Mesodermal cell (in vitro differentiated cells): ENCODE measurements at regions not wholly inside any gene's neighbourhood (a gene's known extent, or its start where the extent isn't known, plus 50 kb on each side); places are given as distances from the start of the nearest gene placed in this dataset.

Experiments
- H3K27ac ChIP-seq: 2 replicates; pipeline ENCODE4 v1.7.0; 2013; ENCODE audit warnings: mild to moderate bottlenecking, low read depth, low read length, moderate library complexity; ENCODE audit not compliant: severe bottlenecking
- H3K36me3 ChIP-seq: 2 replicates; pipeline ENCODE4 v1.7.1; 2013; ENCODE audit warnings: mild to moderate bottlenecking, low read length, moderate library complexity; ENCODE audit not compliant: control insufficient read depth, insufficient read depth
- H3K4me1 ChIP-seq: one replicate; pipeline ENCODE4 v1.7.1; 2013; ENCODE audit warnings: mild to moderate bottlenecking, low read length; ENCODE audit not compliant: insufficient read depth, control insufficient read depth, poor library complexity, severe bottlenecking
- H3K4me3 ChIP-seq: 2 replicates; pipeline ENCODE4 v1.7.0; 2013; ENCODE audit warnings: low read length, control low read depth, mild to moderate bottlenecking; ENCODE audit not compliant: insufficient read depth, poor library complexity, severe bottlenecking; ENCODE audit errors: extremely low read depth
- H3K9me3 ChIP-seq: 2 replicates; pipeline ENCODE4 v1.7.1; 2013; ENCODE audit warnings: mild to moderate bottlenecking, low read length, moderate library complexity; ENCODE audit not compliant: control insufficient read depth
- WGBS, 2 experiments: methylation state at CpG; one replicate each; pipeline ENCODE4 v1.1.5; 2013; ENCODE audit warnings: missing lambda C conversion rate in 2 of 2; ENCODE audit not compliant: insufficient coverage in 2 of 2; 5-methylcytosine and 5-hydroxymethylcytosine counted together

GRCh38 chr13:105607426-105607825 is 928.0 kb downstream of the EFNB2 start:
- no CpG with 5 or more reads among the region's 2 CpGs for WGBS, 2 experiments
- Histone ChIP-seq H3K4me1 (peaks cover 17% of the 10 kb centered on the region), H3K36me3 (no peaks in the 10 kb centered on the region), H3K9me3 (no peaks in the 10 kb centered on the region), H3K27ac (no peak overlapping the region), H3K4me3 (no peak overlapping the region)

- Histone ChIP-seq H3K9me3 (no peaks in the 10 kb centered on the region), H3K4me3 (no peak overlapping the region), H3K4me1 (peaks cover 13% of the 10 kb centered on the region), H3K27ac (no peak overlapping the region), H3K36me3 (no peaks in the 10 kb centered on the region)
- no CpG with 5 or more reads among the region's 2 CpGs for WGBS, 2 experiments
Observed at GRCh38 chr13:105607016-105607415, 928.4 kb downstream of the EFNB2 start.

DNA sequence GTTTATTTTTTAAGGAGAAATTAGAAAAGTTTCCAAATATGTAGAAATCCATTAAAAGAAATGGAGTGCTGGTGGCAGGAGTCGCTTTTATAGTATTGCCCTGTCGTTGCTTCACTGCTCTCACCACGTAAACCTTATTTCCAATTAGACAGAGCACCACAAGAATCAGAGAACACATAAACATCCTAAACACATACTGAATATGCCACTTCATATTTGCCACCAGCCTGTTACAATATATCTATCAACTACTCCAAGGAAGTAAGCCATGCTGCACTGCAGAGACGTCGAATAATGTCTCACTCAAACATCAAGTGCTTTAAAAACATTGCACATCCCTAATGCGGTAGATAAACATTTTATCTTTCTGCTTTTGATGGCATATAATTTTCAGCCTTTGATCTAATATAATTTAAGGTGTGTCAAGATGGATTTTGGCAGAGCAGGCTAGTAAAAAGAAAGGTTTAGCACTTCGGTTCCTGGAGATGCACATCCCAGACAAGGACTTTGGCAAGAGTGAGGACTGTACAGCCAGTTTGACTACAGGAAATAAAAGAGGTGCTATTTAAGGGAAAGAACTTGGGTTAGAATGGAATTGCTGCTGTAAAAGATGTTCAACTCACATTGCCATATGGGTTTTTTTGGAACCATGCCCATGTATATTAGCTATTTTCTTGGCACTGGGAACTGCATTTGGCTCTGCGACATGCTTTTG is 932.3 kb downstream of the EFNB2 start:
- 93 to 100% methylated on average over 3 to 4 of the region's 8 CpGs for WGBS, 2 experiments
- no peaks in the 10 kb centered on the region for H3K4me1 ChIP-seq
- H3K36me3 ChIP-seq: no peaks in the 10 kb centered on the region
- H3K27ac ChIP-seq: no peak overlapping the region
- H3K9me3 ChIP-seq: no peaks in the 10 kb centered on the region
- H3K4me3 ChIP-seq: no peak overlapping the region

GRCh38 chr13:105599477-105600037 is 935.9 kb downstream of the EFNB2 start:
- Histone ChIP-seq H3K36me3 (no peaks in the 10 kb centered on the region), H3K9me3 (no peaks in the 10 kb centered on the region), H3K27ac (no peak overlapping the region), H3K4me3 (no peak overlapping the region), H3K4me1 (no peaks in the 10 kb centered on the region)
- WGBS, 2 experiments: 88 to 90% methylated on average over 3 of the region's 6 CpGs

- H3K27ac ChIP-seq: no peak overlapping the region
- no peaks in the 10 kb centered on the region for H3K4me1 ChIP-seq
- no peak overlapping the region for H3K4me3 ChIP-seq
- H3K36me3 ChIP-seq: no peaks in the 10 kb centered on the region
- 100% methylated on average over 1 of the region's 2 CpGs; no CpG with 5 or more reads in 1 of the 2 experiments for WGBS, 2 experiments
- H3K9me3 ChIP-seq: no peaks in the 10 kb centered on the region
Observed at GRCh38 chr13:105598529-105598928, 936.9 kb downstream of the EFNB2 start.

GRCh38 chr13:105597573-105597972 is 937.9 kb downstream of the EFNB2 start:
- no peaks in the 10 kb centered on the region for H3K4me1 ChIP-seq
- H3K9me3 ChIP-seq: peaks cover 3% of the 10 kb centered on the region
- WGBS, 2 experiments: 90 to 97% methylated on average over 2 of the region's 6 CpGs
- H3K36me3 ChIP-seq: no peaks in the 10 kb centered on the region
- H3K27ac ChIP-seq: no peak overlapping the region
- H3K4me3 ChIP-seq: no peak overlapping the region

DNA sequence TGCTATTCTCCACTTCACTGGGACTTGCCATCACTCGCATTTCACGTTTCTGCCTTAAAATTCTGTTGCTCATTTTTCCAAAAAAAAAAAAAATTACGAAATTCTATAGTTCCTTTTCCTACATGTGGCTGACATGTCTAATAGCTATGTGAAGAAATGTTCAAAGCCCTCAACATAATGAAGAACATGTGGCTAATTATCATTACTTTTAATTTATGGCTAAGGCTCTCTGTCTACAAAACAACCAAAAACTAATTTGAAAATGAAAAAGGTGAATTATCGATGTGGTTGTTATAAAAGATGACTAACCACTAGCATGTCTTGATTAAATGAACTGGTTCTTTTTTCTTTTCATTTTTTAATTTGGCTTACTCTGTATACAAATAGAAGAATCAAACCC is 940.0 kb downstream of the EFNB2 start:
- no peak overlapping the region for H3K27ac ChIP-seq
- H3K4me3 ChIP-seq: no peak overlapping the region
- peaks cover 3% of the 10 kb centered on the region for H3K9me3 ChIP-seq
- no peaks in the 10 kb centered on the region for H3K36me3 ChIP-seq
- WGBS, 2 experiments: 83% methylated on average over 2 of the region's 4 CpGs; no CpG with 5 or more reads in 1 of the 2 experiments
- no peaks in the 10 kb centered on the region for H3K4me1 ChIP-seq

GRCh38 chr13:105591277-105591676 is 944.2 kb downstream of the EFNB2 start:
- 80 to 100% methylated on average over 1 to 2 of the region's 3 CpGs for WGBS, 2 experiments
- H3K4me1 ChIP-seq: no peaks in the 10 kb centered on the region
- peaks cover 3% of the 10 kb centered on the region for H3K9me3 ChIP-seq
- H3K36me3 ChIP-seq: no peaks in the 10 kb centered on the region
- no peak overlapping the region for H3K4me3 ChIP-seq
- no peak overlapping the region for H3K27ac ChIP-seq

DNA sequence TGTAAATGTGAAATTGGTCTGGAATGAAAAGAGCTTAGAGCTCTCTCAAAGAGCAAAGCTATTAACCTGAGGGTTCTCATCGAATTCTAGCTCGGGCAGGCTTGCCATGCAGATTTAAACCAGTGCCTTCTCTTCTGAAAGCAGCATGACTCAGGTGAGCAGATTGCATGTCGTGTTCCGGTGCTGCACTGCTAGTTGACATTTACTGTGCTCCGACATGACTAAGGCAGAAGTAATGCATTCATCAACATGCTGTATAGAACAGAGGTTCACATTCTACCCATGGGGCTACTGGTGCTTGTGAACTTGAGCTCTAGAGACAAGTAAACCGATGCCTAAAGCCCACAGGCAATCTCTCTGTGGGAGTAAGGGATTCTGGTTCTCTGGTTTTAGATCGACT is 947.7 kb downstream of the EFNB2 start:
- no peak overlapping the region for H3K27ac ChIP-seq
- H3K4me1 ChIP-seq: no peaks in the 10 kb centered on the region
- H3K9me3 ChIP-seq: no peaks in the 10 kb centered on the region
- WGBS, 2 experiments: 87 to 89% methylated on average over 6 to 7 of the region's 7 CpGs
- no peaks in the 10 kb centered on the region for H3K36me3 ChIP-seq
- H3K4me3 ChIP-seq: no peak overlapping the region

DNA sequence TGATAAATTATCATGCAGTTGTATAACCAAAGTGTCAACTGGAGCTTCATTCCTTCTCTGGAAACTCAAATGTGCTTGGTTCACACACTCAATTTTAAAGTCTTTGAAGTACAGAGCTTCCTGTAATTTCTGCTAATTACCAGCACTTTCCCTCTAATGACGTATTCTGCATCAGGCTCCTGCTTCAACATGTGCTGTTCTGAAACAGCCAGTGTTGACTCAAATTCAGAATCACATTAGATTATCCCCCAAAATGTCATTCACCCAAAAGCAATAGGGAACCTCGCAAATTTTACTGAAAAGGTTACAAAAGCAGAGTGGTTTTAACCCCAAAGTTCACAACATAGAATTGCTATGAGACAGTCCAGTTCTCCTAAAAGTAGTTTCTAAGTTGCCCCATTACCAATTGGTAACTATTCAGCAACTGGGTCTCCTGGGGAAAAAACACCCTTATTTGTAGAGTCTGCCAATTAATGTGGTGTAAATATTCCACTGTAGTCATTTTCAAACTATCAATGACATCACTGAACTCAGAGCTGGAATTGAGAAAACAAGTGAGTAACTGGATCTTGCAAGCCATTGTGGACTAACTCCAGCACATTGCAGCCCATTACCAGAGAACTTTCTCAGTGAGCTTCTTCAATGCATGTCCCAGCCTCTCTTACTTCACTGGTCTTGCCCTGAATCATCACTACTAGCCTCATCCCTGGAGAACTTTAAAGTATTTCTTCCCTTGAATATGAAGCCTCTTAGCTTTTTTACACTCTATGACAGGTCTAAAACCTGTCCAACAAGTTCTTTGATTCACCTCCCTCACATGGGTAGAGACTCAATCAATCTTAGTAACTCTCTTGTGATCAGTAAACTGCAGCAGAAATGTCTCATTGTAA is 955.4 kb downstream of the EFNB2 start:
- H3K36me3 ChIP-seq: no peaks in the 10 kb centered on the region
- H3K4me1 ChIP-seq: no peaks in the 10 kb centered on the region
- H3K27ac ChIP-seq: no peak overlapping the region
- H3K4me3 ChIP-seq: no peak overlapping the region
- 92 to 94% methylated on average over 1 to 2 of the region's 2 CpGs for WGBS, 2 experiments
- peaks cover 9% of the 10 kb centered on the region for H3K9me3 ChIP-seq
